ENCODE measurements at regions not wholly inside any gene's neighbourhood (a gene's known extent, or its start where the extent isn't known, plus 50 kb on each side); places are given as distances from the start of the nearest gene placed in this dataset.

DNA sequence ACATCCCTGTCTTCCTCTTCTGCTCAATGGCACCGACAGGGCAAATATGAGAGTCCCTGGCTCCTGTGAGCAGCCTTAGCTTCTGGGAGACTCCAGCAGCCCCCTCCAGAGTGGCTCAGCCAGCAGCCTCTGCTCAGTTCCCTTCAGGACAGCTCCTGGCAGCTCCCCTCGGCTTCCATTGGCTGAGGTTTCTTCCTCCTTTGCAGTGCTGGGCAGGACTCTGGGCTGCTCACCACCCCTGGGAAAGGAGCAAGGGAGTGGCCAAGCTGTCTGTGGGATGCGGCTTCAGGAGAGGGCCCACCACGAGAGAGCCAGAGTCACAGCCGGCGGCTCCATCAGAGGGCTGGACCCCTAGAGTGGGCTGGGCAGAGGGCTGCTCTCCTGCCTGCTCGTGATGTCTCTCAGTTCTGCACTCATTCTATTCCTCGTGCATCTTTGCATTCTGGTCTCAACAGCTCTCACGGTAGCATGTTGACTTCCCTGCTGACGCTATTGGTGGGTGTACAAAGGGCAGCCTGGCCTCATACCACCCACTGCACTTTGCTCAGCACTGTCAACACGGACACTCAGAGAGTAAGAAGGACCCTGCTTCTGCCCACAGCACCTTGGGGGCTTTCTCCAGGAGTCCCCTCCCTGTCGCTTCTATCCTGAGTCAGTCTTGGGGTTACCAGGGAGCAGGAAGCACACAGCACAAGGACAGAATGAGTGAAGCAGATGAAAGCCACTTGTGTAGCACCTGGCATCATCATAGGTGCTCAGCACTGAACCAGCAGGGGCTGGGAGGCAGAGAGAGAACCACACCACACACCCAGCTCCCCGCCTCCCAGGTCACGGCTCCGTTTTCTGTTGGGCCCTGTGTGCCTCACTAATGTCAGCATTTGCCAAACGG, 80.9 kb upstream of the ALDH1B1 start (continued):
- peak; percentile 87 for TF ChIP-seq HNF4A (CRISPR knock-in tag; IDR thresholded peaks at IDR 0.05)
- TF ChIP-seq KLF16 (CRISPR knock-in tag; IDR thresholded peaks at IDR 0.05): no peak
- TF ChIP-seq, protein P1, sequence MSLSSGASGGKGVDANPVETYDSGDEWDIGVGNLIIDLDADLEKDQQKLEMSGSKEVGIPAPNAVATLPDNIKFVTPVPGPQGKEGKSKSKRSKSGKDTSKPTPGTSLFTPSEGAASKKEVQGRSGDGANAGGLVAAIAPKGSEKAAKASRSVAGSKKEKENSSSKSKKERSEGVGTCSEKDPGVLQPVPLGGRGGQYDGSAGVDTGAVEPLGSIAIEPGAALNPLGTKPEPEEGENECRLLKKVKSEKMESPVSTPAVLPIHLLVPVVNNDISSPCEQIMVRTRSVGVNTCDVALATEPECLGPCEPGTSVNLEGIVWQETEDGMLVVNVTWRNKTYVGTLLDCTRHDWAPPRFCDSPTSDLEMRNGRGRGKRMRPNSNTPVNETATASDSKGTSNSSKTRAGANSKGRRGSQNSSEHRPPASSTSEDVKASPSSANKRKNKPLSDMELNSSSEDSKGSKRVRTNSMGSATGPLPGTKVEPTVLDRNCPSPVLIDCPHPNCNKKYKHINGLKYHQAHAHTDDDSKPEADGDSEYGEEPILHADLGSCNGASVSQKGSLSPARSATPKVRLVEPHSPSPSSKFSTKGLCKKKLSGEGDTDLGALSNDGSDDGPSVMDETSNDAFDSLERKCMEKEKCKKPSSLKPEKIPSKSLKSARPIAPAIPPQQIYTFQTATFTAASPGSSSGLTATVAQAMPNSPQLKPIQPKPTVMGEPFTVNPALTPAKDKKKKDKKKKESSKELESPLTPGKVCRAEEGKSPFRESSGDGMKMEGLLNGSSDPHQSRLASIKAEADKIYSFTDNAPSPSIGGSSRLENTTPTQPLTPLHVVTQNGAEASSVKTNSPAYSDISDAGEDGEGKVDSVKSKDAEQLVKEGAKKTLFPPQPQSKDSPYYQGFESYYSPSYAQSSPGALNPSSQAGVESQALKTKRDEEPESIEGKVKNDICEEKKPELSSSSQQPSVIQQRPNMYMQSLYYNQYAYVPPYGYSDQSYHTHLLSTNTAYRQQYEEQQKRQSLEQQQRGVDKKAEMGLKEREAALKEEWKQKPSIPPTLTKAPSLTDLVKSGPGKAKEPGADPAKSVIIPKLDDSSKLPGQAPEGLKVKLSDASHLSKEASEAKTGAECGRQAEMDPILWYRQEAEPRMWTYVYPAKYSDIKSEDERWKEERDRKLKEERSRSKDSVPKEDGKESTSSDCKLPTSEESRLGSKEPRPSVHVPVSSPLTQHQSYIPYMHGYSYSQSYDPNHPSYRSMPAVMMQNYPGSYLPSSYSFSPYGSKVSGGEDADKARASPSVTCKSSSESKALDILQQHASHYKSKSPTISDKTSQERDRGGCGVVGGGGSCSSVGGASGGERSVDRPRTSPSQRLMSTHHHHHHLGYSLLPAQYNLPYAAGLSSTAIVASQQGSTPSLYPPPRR (CRISPR knock-in tag; IDR thresholded peaks at IDR 0.05; ENCODE audit: borderline replicate concordance): 0 out of 2 replicates have a peak, but pooled peaks have one; percentile 32
- TF ChIP-seq, protein P2, sequence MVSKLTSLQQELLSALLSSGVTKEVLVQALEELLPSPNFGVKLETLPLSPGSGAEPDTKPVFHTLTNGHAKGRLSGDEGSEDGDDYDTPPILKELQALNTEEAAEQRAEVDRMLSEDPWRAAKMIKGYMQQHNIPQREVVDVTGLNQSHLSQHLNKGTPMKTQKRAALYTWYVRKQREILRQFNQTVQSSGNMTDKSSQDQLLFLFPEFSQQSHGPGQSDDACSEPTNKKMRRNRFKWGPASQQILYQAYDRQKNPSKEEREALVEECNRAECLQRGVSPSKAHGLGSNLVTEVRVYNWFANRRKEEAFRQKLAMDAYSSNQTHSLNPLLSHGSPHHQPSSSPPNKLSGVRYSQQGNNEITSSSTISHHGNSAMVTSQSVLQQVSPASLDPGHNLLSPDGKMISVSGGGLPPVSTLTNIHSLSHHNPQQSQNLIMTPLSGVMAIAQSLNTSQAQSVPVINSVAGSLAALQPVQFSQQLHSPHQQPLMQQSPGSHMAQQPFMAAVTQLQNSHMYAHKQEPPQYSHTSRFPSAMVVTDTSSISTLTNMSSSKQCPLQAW (CRISPR knock-in tag; IDR thresholded peaks at IDR 0.05): no peak
- TF ChIP-seq NR2C2 (CRISPR knock-in tag; IDR thresholded peaks at IDR 0.05; ENCODE audit: borderline replicate concordance): no peak
- TF ChIP-seq FOXA1 (IDR thresholded peaks at IDR 0.05): no peak
- TF ChIP-seq FOXA1 (CRISPR knock-in tag; IDR thresholded peaks at IDR 0.05): peak; percentile 89
- TF ChIP-seq KAT2B (IDR thresholded peaks at IDR 0.05; ENCODE audit: borderline replicate concordance, low read depth, low read length): no peak
- TF ChIP-seq, protein P3, sequence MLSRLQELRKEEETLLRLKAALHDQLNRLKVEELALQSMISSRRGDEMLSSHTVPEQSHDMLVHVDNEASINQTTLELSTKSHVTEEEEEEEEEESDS (CRISPR knock-in tag; IDR thresholded peaks at IDR 0.05; ENCODE audit: borderline replicate concordance): no peak
- TF ChIP-seq, protein P4, sequence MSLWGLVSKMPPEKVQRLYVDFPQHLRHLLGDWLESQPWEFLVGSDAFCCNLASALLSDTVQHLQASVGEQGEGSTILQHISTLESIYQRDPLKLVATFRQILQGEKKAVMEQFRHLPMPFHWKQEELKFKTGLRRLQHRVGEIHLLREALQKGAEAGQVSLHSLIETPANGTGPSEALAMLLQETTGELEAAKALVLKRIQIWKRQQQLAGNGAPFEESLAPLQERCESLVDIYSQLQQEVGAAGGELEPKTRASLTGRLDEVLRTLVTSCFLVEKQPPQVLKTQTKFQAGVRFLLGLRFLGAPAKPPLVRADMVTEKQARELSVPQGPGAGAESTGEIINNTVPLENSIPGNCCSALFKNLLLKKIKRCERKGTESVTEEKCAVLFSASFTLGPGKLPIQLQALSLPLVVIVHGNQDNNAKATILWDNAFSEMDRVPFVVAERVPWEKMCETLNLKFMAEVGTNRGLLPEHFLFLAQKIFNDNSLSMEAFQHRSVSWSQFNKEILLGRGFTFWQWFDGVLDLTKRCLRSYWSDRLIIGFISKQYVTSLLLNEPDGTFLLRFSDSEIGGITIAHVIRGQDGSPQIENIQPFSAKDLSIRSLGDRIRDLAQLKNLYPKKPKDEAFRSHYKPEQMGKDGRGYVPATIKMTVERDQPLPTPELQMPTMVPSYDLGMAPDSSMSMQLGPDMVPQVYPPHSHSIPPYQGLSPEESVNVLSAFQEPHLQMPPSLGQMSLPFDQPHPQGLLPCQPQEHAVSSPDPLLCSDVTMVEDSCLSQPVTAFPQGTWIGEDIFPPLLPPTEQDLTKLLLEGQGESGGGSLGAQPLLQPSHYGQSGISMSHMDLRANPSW (CRISPR knock-in tag; IDR thresholded peaks at IDR 0.05; ENCODE audit: borderline replicate concordance): no peak
- peak; percentile 41; the same call in 1 of the 2 replicates for TF ChIP-seq FOXC1 (CRISPR knock-in tag; IDR thresholded peaks at IDR 0.05; ENCODE audit: borderline replicate concordance)
- TF ChIP-seq, protein P5, sequence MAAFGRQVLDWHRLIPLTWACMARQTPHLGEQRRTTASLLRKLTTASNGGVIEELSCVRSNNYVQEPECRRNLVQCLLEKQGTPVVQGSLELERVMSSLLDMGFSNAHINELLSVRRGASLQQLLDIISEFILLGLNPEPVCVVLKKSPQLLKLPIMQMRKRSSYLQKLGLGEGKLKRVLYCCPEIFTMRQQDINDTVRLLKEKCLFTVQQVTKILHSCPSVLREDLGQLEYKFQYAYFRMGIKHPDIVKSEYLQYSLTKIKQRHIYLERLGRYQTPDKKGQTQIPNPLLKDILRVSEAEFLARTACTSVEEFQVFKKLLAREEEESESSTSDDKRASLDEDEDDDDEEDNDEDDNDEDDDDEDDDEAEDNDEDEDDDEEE (CRISPR knock-in tag; IDR thresholded peaks at IDR 0.05): 0 out of 2 replicates have a peak, but pooled peaks have one; percentile 48
- TF ChIP-seq, protein P6, sequence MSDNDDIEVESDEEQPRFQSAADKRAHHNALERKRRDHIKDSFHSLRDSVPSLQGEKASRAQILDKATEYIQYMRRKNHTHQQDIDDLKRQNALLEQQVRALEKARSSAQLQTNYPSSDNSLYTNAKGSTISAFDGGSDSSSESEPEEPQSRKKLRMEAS (IDR thresholded peaks at IDR 0.05): peak; percentile 56
- TF ChIP-seq, protein P7, sequence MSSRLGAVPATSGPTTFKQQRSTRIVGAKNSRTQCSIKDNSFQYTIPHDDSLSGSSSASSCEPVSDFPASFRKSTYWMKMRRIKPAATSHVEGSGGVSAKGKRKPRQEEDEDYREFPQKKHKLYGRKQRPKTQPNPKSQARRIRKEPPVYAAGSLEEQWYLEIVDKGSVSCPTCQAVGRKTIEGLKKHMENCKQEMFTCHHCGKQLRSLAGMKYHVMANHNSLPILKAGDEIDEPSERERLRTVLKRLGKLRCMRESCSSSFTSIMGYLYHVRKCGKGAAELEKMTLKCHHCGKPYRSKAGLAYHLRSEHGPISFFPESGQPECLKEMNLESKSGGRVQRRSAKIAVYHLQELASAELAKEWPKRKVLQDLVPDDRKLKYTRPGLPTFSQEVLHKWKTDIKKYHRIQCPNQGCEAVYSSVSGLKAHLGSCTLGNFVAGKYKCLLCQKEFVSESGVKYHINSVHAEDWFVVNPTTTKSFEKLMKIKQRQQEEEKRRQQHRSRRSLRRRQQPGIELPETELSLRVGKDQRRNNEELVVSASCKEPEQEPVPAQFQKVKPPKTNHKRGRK (CRISPR knock-in tag; IDR thresholded peaks at IDR 0.05): no peak
- no peak for TF ChIP-seq ZNF430 (CRISPR knock-in tag; IDR thresholded peaks at IDR 0.05)
